Activated CD8-positive, alpha-beta memory T cell treated with anti-CD3 and anti-CD28 coated beads for 48 hours (primary cell): ENCODE measurements at regions not wholly inside any gene's neighbourhood (a gene's known extent, or its start where the extent isn't known, plus 50 kb on each side); places are given as distances from the start of the nearest gene placed in this dataset.
"Not testable (repeated sequence)": the region's sequence is repeated elsewhere in the genome, so short reads cannot be mapped to it uniquely, and the experiment has no call there.

Experiments
- DNase-seq, 3 experiments: peaks; one replicate each; pipeline ENCODE4 v3.0.0-alpha.2; 2020; ENCODE audit warnings: low read depth in 2 of 3, low spot score in 2 of 3

GRCh38 chr1:209095627-209096595 is 487.6 kb upstream of the CAMK1G start:
- DNase-seq = no peak

GRCh38 chr1:209100460-209100859 is 483.1 kb upstream of the CAMK1G start:
- no peak for DNase-seq

GRCh38 chr1:209101106-209101505 is 482.4 kb upstream of the CAMK1G start:
- no peak for DNase-seq

GRCh38 chr1:209102120-209102519 is 481.4 kb upstream of the CAMK1G start:
- no peak for DNase-seq

GRCh38 chr1:209102531-209102930 is 481.0 kb upstream of the CAMK1G start:
- DNase-seq = no peak

- no peak for DNase-seq
Observed at GRCh38 chr1:209103092-209103491, 480.4 kb upstream of the CAMK1G start.

GRCh38 chr1:209104646-209105045 is 478.9 kb upstream of the CAMK1G start:
- no peak for DNase-seq

- no peak for DNase-seq
Observed at GRCh38 chr1:209105701-209106100, 477.8 kb upstream of the CAMK1G start.

GRCh38 chr1:209106237-209106741 is 477.2 kb upstream of the CAMK1G start:
- DNase-seq = no peak

GRCh38 chr1:209106861-209107260 is 476.7 kb upstream of the CAMK1G start:
- no peak for DNase-seq

- no peak for DNase-seq
Observed at GRCh38 chr1:209107535-209107934, 476.0 kb upstream of the CAMK1G start.

GRCh38 chr1:209109001-209109785 is 474.3 kb upstream of the CAMK1G start:
- no peak for DNase-seq

GRCh38 chr1:209113521-209113920 is 470.0 kb upstream of the CAMK1G start:
- no peak for DNase-seq

- DNase-seq = no peak
Observed at GRCh38 chr1:209116705-209117104, 466.8 kb upstream of the CAMK1G start.

- DNase-seq = no peak
Observed at GRCh38 chr1:209123601-209124000, 459.9 kb upstream of the CAMK1G start.

GRCh38 chr1:209129091-209129490 is 454.4 kb upstream of the CAMK1G start:
- not testable (repeated sequence) for DNase-seq

- DNase-seq = no peak
Observed at GRCh38 chr1:209130886-209131285, 452.6 kb upstream of the CAMK1G start.

GRCh38 chr1:209132736-209133467 is 450.6 kb upstream of the CAMK1G start:
- DNase-seq = no peak

GRCh38 chr1:209134001-209134400 is 449.5 kb upstream of the CAMK1G start:
- DNase-seq = no peak

GRCh38 chr1:209143916-209144315 is 439.6 kb upstream of the CAMK1G start:
- DNase-seq = no peak

- DNase-seq = no peak
Observed at GRCh38 chr1:209150114-209150513, 433.4 kb upstream of the CAMK1G start.
